ENCODE measurements at regions not wholly inside any gene's neighbourhood (a gene's known extent, or its start where the extent isn't known, plus 50 kb on each side); places are given as distances from the start of the nearest gene placed in this dataset.

DNA sequence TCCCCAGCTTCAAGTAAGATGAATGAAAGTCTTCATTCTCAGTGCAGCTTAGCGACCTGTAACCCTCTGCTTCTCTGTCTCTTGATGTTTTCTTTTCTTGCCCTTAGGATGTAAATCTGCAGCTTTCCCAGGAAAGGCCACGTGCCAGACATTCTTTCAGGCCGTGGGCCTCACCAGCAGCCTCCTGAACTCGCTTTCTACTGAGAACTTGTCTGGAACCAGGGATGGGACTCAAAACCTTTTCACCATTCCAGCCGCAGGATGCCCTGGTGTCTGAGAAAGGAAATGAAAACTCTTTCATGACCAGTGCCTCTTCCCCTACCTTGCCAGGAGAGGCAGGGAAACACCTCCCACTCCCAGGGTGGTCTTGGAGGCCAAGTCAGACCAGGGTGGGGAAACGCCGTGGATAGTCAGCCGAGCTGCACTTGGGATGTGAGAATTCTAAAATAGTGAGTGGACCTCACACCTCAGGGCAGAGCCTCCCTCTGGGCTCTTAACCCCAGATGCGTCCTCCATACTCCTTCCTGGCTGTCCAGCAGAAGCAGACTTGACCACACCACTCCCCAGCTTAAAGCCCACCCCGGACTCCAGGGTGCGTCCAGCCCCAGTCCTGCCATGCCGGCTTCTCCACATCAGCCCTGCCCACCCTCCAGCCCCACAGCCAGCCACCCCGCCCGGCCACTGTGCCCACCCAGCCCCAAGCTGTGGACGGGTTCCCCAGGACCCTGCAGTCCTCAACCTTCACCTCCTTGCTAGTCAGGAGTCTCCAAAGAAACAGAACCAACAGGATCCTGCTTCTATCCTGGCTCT is 115.5 kb downstream of the TWIST2 start:
- no peak for DNase-seq

DNA sequence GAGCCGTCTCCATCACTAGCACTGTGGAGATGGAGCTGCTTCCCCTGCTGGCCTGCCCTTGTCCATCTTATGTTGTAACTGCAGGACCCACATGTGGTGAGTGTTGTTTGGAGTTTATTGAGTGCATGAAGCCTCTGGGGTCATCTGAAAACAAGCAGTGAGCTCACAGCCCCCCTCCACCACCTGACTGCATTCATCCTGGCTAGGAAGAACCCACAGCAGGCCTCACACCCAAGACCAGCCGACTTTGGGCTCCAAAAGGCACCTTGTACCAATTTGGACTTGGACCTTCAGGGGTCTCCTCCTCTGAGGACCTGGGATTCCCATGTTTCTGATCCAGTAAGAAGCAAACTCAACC is 116.1 kb downstream of the TWIST2 start:
- DNase-seq: no peak

DNA sequence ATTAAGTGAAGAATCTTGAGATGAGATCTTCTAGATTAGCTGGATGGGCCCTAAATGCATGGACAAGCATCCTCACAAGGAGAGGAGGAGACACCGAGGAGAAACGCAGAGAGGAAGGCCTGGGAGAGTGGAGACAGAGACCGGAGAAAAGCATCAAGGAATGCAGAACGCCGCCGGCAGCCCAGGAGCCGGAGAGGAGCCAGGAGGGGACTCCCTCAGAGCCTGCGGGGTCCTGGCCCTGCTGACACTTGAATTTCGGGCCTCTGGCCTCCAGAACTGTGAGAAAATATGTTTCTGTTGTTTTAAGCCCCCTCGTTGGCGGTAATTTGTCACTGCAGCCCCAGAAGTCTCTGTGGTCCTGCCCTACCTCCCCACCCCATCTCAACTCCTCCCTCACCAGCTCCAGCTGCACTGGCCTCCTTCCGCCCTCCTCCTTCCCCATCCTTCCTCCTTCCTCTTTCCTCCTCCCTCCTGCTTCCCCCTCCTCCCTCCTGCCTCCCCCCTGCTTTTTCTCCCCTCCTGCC is 116.7 kb downstream of the TWIST2 start:
- DNase-seq: no peak

DNA sequence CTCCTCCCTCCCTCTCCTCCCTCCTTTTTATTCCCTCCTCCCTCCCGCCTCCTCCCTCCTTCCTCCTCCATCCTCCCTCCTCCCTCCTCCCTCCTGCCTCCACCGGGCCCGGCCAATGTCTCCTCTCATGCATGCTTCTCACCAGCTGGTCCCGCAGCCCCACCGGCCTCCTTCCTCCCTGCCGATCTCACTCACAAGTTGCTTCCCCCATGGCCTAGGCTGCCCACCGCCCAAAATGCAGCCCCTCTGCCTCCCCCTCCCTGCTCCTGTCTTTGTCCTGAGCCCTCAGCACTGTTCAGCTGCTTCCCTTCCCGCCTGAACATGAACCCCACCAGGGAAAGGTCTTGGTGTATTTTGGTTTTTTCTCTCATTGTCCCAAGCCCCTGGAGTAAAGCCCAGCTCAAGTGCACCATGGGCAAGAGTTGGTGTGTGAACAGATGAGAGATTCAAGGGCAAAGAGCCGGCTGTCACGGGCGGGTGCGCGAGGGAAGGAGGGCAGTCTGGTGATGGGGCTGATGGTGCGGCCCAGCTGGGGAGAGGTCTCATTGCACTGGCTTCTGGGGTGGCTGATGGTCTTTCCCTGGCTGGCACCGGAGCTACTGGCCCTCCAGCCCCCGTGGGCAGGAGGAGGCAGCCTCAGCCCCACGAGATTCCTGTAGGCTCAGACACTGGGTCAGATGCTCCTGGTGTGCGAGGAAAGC is 117.6 kb downstream of the TWIST2 start:
- no peak for DNase-seq

DNA sequence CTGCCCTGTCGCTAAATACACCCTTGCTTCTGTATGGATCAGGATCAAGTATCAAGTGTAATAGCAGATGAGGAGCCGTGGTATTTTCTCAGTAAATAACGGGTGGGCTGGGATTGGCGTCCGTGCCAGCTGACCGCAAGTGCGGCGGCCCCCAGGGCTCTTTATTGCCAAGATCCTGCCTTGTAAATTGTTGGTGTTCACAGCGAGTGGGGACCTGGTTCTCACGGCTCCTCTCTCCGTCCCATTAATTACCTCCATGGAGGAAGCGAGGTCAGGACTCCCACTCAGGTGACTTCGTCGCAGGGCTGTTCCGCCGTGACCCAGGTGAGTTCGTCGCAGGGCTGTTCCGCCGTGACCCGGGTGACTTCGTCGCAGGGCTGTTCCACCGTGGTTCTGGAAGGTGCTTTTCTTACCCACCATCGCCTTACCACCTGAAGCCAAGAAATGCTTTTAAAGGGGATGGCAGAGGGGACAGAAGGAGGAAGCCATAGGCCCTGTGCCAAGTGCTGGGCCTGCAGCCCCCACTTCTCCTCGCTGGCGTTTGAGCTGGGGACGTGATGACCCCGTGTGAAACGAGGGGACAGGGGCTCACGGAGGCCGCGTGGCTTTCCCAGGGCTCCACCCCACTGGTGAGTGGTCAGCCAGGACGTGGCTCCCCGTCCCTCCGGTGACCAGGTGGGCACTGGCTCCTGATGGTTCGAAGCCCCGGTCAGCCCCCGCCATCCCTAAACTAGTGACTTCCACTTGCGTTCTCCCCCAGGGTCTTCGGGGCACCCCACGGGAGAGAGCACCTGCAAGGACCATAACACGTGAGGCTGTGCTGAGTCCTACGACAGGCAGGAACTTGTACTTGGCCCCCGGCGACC is 118.4 kb downstream of the TWIST2 start:
- DNase-seq: no peak

DNA sequence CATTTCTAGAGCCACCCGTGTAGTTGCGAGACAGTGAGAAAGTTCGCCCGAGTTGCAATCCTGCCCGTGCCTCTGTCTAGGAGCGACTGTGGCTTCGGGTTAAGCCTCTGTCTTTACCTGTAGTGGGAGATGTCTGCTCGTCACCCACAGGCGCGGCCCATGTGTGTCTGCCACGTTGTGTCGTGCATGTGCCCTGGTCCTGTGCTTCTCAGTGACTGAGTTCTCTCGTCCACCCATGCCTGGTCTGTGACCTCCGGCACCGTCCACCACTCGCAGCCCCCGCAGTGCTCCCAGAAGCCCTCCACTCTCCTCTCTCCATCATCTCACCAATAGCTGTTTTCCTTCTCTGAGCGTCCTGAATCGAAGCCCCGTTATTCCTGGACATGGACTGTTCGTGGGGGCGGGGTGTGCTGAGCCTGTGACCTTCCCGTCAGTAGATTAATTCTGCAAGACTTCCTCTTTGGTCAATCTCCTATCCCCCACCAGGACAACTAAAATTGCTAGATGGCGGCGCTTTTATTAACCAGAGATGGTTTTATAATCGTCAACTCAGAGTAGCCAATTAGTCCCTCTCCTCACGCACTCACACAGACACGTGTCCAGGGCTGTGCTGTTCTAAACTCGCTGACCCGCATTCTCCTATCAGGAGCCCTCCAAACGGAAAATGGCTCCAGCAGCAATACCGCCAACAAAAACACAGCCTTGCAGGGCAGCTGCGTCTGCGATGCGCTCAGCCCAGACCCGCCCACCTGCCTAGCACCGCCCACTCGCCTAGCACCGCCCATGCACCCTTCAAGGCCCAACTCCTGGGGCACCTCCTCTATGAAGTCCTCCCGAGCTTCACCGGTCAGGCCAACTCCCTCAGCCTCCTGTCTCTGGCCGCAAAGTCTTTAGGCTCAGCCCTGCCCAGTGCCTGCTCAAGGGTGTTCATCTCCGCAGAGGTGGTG is 119.4 kb downstream of the TWIST2 start:
- DNase-seq: no peak

DNA sequence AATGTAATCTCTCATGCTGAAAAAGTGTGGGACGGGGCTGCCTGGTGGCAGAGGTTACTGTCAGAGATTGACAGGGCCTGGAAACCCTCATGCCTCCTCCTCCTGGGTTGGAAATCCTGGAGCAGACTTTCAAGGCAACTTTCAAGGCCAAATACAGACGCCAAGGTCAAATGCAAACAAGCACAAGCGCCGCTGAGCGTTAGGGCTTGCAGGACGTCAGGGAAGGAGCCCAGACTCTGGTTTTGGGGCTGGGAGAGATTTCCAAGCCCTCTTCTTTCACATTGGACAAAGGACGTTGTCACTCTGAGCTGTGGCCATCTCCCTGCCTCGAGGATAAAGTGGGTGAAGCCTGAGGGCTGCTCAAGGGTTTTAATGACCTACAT is 120.1 kb downstream of the TWIST2 start:
- no peak for DNase-seq

DNA sequence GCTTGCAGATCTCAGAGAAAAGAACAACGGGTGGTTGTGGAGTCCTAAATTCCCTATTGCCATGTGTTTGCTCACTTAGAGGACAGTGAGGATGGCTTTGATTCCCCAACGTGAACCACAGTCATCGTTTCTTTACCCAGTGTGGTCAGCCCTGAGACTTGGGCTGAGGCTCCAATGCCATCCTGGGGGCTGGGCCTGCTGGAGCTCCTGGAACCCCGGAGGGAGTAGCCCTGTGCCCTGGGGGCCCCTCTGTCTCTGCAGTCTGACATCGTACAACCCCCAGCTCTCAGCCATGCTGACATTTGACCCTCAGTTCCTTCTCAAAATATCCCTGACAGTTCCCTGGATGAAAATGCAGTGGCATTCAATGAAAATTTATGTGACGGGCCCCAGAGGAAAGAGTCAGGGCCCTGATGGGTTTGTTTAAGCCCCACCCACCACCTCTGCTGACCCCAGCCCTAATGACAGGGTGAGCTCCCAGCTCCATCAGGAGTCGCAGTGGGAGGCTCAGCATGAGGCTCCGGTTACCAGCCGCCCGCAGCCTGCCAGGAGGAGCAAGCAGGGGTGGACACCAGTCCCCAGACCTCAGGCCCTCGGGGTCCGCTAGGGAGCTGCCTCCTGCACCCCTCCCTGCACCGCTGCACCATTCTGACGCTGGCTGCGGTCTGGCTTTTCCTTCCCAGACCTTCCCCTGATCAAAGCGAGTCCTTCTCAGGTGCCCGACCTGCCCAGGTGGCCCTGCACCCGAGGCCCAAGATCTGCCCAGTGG is 120.9 kb downstream of the TWIST2 start:
- DNase-seq: peak in 1 of 3 experiments; percentile 18

DNA sequence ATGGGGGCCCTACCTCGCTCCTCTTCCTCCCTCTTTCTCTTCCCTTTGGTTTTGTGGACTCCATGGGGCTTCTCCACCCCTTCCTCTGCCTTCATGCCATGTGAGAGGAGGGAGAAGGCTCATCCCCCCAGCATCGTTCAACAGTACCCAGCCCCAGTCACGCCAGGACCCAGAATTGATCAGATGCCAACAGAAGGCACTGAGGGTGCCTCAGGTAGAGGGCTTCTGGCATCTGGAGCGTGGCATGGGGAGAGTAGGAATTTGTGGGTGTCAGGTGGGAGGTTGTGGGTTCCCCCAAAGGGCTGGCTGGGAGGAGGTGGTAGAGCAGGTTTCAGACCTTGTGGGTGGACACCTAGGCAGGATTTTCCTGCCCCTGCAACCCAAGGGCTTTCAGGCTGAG is 122.0 kb downstream of the TWIST2 start:
- DNase-seq: no peak

DNA sequence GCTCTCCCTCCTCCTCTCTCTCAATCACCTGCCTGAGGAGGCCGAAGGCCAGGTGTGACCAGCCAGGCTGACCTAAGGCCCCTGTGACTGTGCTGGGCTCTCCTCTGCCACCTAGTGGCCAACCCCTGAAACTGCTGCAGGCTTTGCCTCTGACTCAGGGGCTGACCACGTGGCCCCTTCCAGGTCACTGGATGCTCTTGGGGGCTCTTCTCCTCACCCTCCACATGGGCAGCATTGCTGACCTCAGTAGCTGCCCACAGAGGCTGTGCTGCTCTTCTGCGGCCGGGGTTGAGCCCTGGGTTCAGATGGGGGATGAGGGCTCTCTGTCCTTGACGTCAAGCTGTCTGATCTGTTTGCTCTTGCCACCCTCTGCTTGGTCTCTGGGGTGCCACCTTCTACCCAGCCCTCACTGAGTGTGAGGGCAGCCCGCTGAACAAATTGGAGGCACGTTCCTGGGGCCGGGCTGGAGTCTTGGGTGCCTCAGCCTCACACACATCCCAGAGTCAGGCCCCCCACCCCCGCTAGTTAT is 122.7 kb downstream of the TWIST2 start:
- DNase-seq: peak; percentile 6 to 65 (median 36)

DNA sequence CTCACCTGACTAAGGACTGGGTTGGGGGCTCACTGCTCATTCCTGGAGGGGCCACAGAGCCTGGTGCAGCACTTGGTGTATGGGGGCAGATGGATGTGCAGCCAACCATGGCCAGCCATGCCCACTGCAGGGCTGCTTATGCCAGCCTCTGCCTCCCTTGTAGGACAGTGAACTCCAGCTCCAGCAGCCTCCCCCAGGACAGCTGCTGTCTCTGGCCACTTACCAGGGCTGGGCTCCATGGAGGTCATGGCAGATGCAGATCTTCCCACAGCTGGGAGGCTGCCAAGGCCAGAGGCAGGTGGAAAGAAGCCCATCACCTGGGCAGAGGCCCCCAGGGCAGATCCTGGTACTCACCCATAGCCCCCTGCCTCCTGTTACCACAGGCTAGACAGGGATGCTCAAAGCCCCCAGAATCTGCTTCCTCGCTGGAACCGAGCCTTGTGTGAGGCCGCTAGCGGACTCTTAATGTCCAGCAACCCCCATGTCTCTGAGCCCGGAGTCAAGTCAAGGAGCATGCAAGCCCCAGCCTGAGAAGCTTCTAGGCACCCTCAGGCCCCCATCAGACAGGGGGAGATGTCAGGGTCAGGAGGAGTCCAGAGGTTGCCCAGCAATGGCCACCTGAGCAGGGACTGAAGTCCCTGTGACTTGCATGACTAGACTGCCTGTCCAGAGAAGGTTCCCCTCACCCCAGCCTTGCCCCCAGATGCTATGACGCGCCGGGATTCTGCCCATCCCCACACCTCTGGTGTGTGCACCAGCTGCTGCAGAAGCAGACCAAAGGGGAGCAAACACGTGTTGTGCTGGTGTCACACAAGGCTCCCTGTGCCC is 123.6 kb downstream of the TWIST2 start:
- DNase-seq: no peak

DNA sequence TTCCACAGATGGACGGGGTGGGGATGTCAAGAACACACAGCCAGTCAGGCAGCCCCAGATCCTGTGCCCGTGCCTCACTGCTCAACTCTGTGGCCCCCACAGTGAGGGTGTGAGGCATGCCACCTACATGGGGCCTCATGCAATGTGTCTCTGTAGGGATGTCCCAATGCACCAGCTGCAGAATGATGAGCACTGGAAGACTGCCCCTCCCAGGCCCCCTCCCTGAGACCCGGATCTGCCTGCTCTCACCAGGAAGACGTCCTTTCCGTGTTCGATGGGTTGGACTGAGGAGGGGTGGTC is 124.2 kb downstream of the TWIST2 start:
- no peak for DNase-seq

DNA sequence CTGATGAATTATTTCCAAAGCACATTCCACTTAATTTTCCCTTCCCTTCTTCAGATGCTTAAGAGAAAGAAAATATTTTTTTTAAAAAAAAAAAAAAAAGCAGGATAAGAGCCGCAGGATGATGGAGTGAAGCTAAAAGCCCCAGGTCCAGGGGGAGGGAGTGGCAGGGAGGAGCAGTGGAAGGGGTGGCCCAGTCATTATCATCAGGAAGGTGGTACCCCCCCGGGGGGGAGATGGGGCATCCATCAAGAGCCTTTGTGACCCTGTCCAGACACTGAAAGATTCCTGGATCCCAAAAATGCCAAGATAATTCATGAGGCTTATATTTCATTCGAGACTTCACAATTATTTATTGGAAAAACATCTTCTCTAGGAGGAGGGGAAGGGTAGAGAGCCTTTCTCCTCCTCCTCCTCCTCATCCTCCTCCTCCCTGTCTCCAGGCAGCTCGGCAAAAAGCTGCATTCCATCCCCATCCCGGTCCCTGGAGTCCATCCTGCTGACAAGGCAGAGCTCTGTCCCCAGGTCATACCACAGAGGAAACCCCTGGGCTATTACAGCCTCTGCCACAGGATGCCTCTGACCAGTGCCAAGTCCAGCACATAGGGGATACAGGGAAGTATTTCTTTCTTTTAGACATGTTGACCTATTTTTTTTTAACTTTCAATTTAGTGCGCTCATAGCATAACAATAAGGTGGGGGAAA is 125.3 kb downstream of the TWIST2 start:
- no peak for DNase-seq

DNA sequence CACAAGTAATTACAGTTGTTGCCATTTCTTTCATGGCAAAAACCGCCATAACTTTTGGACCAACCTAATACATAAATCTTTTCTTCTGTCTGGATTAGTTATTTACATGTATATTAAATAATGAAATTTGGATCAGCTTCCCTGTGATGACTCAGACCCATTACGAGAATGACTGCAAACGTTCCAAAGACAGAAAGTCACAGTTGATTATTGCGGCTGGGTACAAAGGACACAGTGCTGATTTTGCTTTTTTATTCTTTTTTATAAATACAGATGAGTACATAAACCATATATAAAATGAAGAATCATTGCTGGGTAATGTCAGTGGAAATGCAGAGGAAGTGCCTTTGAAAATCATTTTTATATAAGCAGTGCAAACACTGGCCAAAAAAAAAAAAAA is 126.2 kb downstream of the TWIST2 start:
- no peak for DNase-seq

DNA sequence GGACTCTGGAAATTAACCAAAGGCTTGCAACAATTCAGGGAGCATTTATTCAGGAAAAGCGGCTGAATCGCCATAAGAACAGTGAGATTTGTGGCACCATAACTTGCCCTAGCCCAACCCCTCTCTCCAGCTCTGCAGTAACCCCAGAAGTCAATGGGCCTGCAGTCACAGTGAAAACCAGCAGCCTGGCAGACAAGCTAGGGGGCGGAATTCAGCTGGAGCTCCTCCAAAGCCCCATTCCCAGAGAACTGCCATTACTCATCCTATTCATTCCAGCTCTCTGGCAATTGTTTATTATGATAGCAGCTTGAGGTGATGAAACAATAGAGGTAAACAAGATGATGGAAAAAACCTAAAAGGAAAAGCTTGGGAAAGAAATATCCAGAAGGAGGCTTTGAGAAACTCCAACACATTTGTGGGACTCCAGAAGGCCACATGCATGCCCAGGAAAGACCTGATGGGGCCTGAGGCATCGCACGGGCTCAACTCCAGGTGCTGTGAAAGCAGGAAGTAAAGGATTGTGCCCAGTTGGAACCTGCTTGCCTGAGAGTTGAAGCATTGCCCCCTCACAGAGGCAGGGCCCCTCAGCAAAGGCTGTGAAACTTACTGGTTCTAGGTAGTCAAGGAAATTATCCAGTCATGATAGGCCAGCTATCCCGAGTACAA is 126.7 kb downstream of the TWIST2 start:
- no peak for DNase-seq

DNA sequence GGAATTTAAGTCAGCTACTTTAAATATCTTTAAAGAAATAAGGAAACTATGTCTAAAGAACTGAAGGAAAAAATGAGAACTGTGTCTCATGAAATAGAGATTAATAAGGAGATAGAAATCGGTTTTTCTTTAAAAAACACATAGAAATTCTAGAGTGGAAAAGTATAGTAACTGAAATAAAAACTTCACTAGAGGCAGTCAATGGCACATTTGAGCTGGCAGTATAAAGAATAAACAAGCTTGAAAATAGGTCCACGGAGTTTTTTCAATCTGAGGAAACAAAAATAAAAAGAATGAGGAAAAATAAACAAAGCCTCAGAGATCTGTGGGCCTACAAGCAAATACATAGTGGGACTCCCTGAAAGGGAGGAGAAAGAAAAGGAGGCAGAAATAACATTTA is 127.5 kb downstream of the TWIST2 start:
- no peak for DNase-seq

DNA sequence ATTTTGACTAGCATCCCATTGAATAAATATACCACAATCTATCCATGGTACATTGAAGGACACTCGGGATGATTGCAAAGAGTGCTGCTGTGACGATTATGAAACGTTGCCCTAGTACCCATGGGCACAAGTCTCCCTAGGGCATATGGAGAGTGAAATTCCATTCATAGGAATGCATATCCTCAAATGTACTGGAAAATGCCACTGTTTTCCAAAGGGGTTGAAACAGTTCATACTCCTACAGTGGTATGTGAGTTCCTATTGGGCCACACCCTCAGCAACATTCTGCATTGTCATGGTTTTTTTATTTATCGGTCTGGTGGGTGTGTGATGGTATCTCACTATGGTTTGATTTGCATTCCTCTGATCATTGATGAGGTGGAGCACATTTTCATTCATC is 130.6 kb downstream of the TWIST2 start:
- DNase-seq: no peak

DNA sequence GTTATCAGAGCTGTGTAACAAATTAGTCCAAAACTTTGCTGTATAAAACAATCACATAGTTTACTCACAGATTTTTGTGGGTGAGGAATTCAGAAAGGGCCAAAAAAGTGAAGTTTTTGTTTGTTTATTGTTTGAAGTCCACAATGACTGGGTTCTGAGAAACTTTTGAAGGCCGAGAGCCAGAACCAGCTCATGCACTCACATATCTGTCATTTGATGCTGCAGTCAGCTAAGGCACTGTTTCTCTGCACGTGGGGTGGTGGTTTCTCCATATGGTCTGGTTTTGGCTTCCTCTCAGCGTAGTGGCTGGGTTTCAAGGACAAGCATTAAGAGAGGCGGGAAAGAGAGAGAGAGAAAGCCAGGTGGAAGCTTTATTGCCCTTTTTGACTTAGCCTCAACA is 131.8 kb downstream of the TWIST2 start:
- no peak for DNase-seq

DNA sequence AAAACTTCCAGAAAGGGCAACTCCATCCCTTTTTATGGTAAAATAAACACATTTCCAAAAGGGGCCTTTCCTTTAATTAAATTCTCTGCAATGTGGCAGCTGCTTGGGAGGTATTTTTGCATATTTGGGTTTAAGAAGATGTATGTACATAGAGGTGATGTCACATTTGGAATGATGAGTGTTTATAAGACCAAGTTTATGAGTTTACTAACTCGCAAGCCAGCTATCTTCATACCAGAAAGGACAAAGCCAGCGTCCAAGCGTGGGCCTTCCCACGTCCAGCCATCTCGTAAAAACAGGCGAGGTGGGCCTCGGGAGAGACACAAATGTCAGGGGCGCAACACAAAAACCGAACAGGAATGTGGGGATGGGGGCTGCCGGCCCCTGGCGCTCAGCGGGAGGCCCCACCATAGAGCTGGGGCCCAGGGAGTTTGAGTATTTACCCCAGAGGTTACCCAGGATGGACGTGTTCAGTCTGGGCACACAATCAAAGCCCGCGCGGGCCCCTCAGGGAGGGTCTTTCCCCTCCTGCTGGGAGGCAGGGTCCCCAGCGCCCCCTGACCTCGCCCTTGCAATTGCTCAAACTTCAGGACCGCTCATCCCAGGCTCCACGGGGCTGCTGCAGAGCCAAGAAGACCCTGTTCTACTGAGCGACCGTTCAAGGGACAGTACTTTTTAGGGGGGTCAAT is 137.3 kb downstream of the TWIST2 start:
- no peak for DNase-seq

Measured in NCI-H1417 (cell line).